ENCODE measurements at regions not wholly inside any gene's neighbourhood (a gene's known extent, or its start where the extent isn't known, plus 50 kb on each side); places are given as distances from the start of the nearest gene placed in this dataset.

- no peak for DNase-seq
- Histone ChIP-seq H3K27ac (ENCODE audit: low read length) (no peak overlapping the region), H3K9me3 (ENCODE audit: low read length) (no peaks in the 10 kb centered on the region), H3K9ac (ENCODE audit: low read length) (no peak overlapping the region), H3K4me3 (ENCODE audit: low read length) (no peak overlapping the region), H2AFZ (ENCODE audit: low read length) (no peak overlapping the region), H3K36me3 (ENCODE audit: insufficient read depth, low read length) (no peaks in the 10 kb centered on the region), H3K4me2 (ENCODE audit: low read depth, low read length, poor library complexity, severe bottlenecking) (no peak overlapping the region), H3K79me2 (ENCODE audit: low read length) (no peaks in the 10 kb centered on the region), H3K27me3 (ENCODE audit: low read length) (no peaks in the 10 kb centered on the region), H3K9me2 (replicated peaks; ENCODE audit: insufficient read depth, low read length) (no peaks in the 10 kb centered on the region), H4K20me1 (ENCODE audit: insufficient read depth, low read depth, low read length) (no peaks in the 10 kb centered on the region), H3K4me1 (ENCODE audit: low read length) (no peaks in the 10 kb centered on the region)
Observed at GRCh38 chr7:13834328-13834761, 155.1 kb downstream of the ETV1 start.

- no peak overlapping the region for H3K4me3 ChIP-seq (ENCODE audit: low read length)
- H3K4me1 ChIP-seq (ENCODE audit: low read length): no peaks in the 10 kb centered on the region
- no peaks in the 10 kb centered on the region for H3K9me2 ChIP-seq (replicated peaks; ENCODE audit: insufficient read depth, low read length)
- no peaks in the 10 kb centered on the region for H3K9me3 ChIP-seq (ENCODE audit: low read length)
- no peaks in the 10 kb centered on the region for H3K79me2 ChIP-seq (ENCODE audit: low read length)
- H3K36me3 ChIP-seq (ENCODE audit: insufficient read depth, low read length): no peaks in the 10 kb centered on the region
- no peak overlapping the region for H3K27ac ChIP-seq (ENCODE audit: low read length)
- H2AFZ ChIP-seq (ENCODE audit: low read length): no peak overlapping the region
- H3K9ac ChIP-seq (ENCODE audit: low read length): no peak overlapping the region
- no peak for DNase-seq
- no peak overlapping the region for H3K4me2 ChIP-seq (ENCODE audit: low read depth, low read length, poor library complexity, severe bottlenecking)
- no peaks in the 10 kb centered on the region for H3K27me3 ChIP-seq (ENCODE audit: low read length)
- H4K20me1 ChIP-seq (ENCODE audit: insufficient read depth, low read depth, low read length): no peaks in the 10 kb centered on the region
Observed at GRCh38 chr7:13835442-13835841, 154.0 kb downstream of the ETV1 start.

- Histone ChIP-seq H3K9me2 (replicated peaks; ENCODE audit: insufficient read depth, low read length) (no peaks in the 10 kb centered on the region), H3K4me3 (ENCODE audit: low read length) (no peak overlapping the region), H4K20me1 (ENCODE audit: insufficient read depth, low read depth, low read length) (no peaks in the 10 kb centered on the region), H3K27me3 (ENCODE audit: low read length) (no peaks in the 10 kb centered on the region), H3K27ac (ENCODE audit: low read length) (no peak overlapping the region), H3K4me2 (ENCODE audit: low read depth, low read length, poor library complexity, severe bottlenecking) (no peak overlapping the region), H3K79me2 (ENCODE audit: low read length) (no peaks in the 10 kb centered on the region), H2AFZ (ENCODE audit: low read length) (no peak overlapping the region), H3K9ac (ENCODE audit: low read length) (no peak overlapping the region), H3K4me1 (ENCODE audit: low read length) (no peaks in the 10 kb centered on the region), H3K9me3 (ENCODE audit: low read length) (no peaks in the 10 kb centered on the region), H3K36me3 (ENCODE audit: insufficient read depth, low read length) (no peaks in the 10 kb centered on the region)
- no peak for DNase-seq
Observed at GRCh38 chr7:13839063-13839462, 150.4 kb downstream of the ETV1 start.

Small RNA genes lying in the stretch of these regions (small RNA-seq; reads per million reads assigned to genes)
- 3.4 reads per million, percentile 69 among the genes with 10 or more reads in this experiment for gene RN7SKP228
